HCT116 (cell line): ENCODE measurements at regions not wholly inside any gene's neighbourhood (a gene's known extent, or its start where the extent isn't known, plus 50 kb on each side); places are given as distances from the start of the nearest gene placed in this dataset.

ENCODE experiments used
- ATAC-seq: fragments of 200-7000 bp; cut with Tn5 transposase; 2 replicates; pipeline ENCODE4 v1.9.1; 2020; ENCODE audit warnings: mild to moderate bottlenecking, moderate library complexity
- BruUV-seq: library from RNA; stranded (reverse); fragments of 400-500 nt; replicated peaks from 2 replicates; lab custom pipeline; 2021; lab: Mats Ljungman, UMichigan
- CTCF ChIA-PET: fragments of 300-600 bp; sonication (Branson Sonifier 250); formaldehyde crosslinking; loops from one replicate; lab custom pipeline; 2021; ENCODE audit warnings: antibody characterized with exemption; lab: Charles Lee
- POLR2A ChIA-PET: fragments of 300-600, 350-600 bp; sonication (Branson Sonifier 250); formaldehyde crosslinking; loops from one replicate; lab custom pipeline; 2021; ENCODE audit warnings: antibody characterized with exemption; lab: Charles Lee
- RAD21 ChIA-PET, 2 experiments: fragments of 300-600 bp; sonication (Branson Sonifier 250); formaldehyde crosslinking; loops; one replicate each; lab custom pipeline; 2023; ENCODE audit warnings: low total read pairs in 2 of 2; ENCODE audit not compliant: uncharacterized antibody in 2 of 2, unreplicated experiment in 2 of 2, low non-redundant PET in 1 of 2; lab: Charles Lee
- DNase-seq: peaks from one replicate; pipeline ENCODE4 v3.0.0-alpha.2; 2010; ENCODE audit warnings: low read depth, low spot score
- H2AFZ ChIP-seq: fragments of 200-600 bp; shearing (Covaris generic), sonication (generic); 2 replicates; pipeline ENCODE4 v1.6.1; 2017; ENCODE audit warnings: low read depth, mixed run types, mixed read lengths, antibody characterized with exemption, low read length; ENCODE audit not compliant: poor library complexity, severe bottlenecking
- H3K27ac ChIP-seq: 2 replicates; pipeline ENCODE4 v1.5.1; 2012; ENCODE audit warnings: low read depth, low read length
- H3K27me3 ChIP-seq: fragments of 200-600 bp; sonication (generic); 2 replicates; pipeline ENCODE4 v1.6.1; 2016; ENCODE audit warnings: mixed run types, low read length, mixed read lengths; ENCODE audit not compliant: insufficient read depth
- H3K36me3 ChIP-seq, 2 experiments: fragments of 200-500 bp in 1 of 2; fragments of 200-600 bp in 1 of 2; sonication (Bioruptor generic) in 1 of 2; sonication (generic) in 1 of 2; 2 replicates each; pipeline versions ENCODE4 v1.5.1 to v1.6.1; 2014 to 2016; ENCODE audit warnings: low read length in 2 of 2, inconsistent platforms in 1 of 2, mixed read lengths in 1 of 2, mixed run types in 1 of 2; ENCODE audit not compliant: insufficient read depth in 2 of 2, control insufficient read depth in 1 of 2
- H3K4me1 ChIP-seq, 2 experiments: fragments of 200-600 bp in 1 of 2; sonication (generic) in 1 of 2; 2 replicates each; pipeline versions ENCODE4 v1.5.1 to v1.6.1; 2012 to 2017; ENCODE audit warnings: low read length in 2 of 2, inconsistent platforms in 1 of 2, mild to moderate bottlenecking in 1 of 2, mixed read lengths in 1 of 2, mixed run types in 1 of 2, moderate library complexity in 1 of 2; ENCODE audit not compliant: insufficient read depth in 2 of 2, control insufficient read depth in 1 of 2
- H3K4me2 ChIP-seq: fragments of 200-600 bp; sonication (generic); 2 replicates; pipeline ENCODE4 v1.6.1; 2017; ENCODE audit warnings: mixed run types, low read length, mixed read lengths
- H3K4me3 ChIP-seq, 2 experiments: fragments of 200-600 bp in 1 of 2; sonication (generic) in 1 of 2; replicated peaks in 1 of 2; 2 replicates each; pipeline ENCODE4 v1.5.1; 2011 to 2016; ENCODE audit warnings: low read length in 2 of 2, control low read depth in 1 of 2, low read depth in 1 of 2, mild to moderate bottlenecking in 1 of 2, mixed read lengths in 1 of 2, mixed run types in 1 of 2
- H3K79me2 ChIP-seq: fragments of 200-600 bp; sonication (generic); 2 replicates; pipeline ENCODE4 v1.6.1; 2017; ENCODE audit warnings: mild to moderate bottlenecking, mixed run types, low read length, moderate library complexity, mixed read lengths; ENCODE audit not compliant: insufficient read depth
- H3K9ac ChIP-seq: fragments of 200-600 bp; sonication (generic); 2 replicates; pipeline ENCODE4 v1.6.1; 2016; ENCODE audit warnings: low read length, mixed read lengths
- H3K9me2 ChIP-seq: fragments of 200-600 bp; sonication (generic), shearing (Covaris generic); 2 replicates; pipeline ENCODE4 v1.6.1; 2017; ENCODE audit warnings: mixed run types, mild to moderate bottlenecking, moderate library complexity; ENCODE audit not compliant: insufficient read depth
- H3K9me3 ChIP-seq, 2 experiments: fragments of 200-500 bp in 1 of 2; fragments of 200-600 bp in 1 of 2; sonication (Bioruptor generic) in 1 of 2; sonication (generic) in 1 of 2; 2 replicates each; pipeline ENCODE4 v1.6.1; 2014 to 2017; ENCODE audit warnings: low read length in 2 of 2, mixed read lengths in 2 of 2, inconsistent platforms in 1 of 2, low read depth in 1 of 2, mild to moderate bottlenecking in 1 of 2, mixed run types in 1 of 2, moderate library complexity in 1 of 2; ENCODE audit not compliant: control insufficient read depth in 1 of 2, insufficient read depth in 1 of 2
- H4K20me1 ChIP-seq: fragments of 200-600 bp; sonication (generic), shearing (Covaris generic); 2 replicates; pipeline ENCODE4 v1.6.1; 2017; ENCODE audit warnings: mixed run types, mild to moderate bottlenecking, moderate library complexity; ENCODE audit not compliant: insufficient read depth
- EZH2phosphoT487 ChIP-seq: fragments of 200-600 bp; IDR thresholded peaks from 2 replicates; pipeline ENCODE4 v1.6.1; 2018; ENCODE audit warnings: antibody characterized with exemption, borderline replicate concordance
- FOSL1 ChIP-seq: IDR thresholded peaks from 2 replicates; pipeline ENCODE4 v1.6.1; 2012; ENCODE audit warnings: low read depth
- JUND ChIP-seq: IDR thresholded peaks from 2 replicates; pipeline ENCODE4 v1.6.1; 2012
- POLR2A ChIP-seq: IDR thresholded peaks from 2 replicates; pipeline ENCODE4 v1.7.0; 2011; ENCODE audit warnings: borderline replicate concordance; ENCODE audit not compliant: insufficient read depth, insufficient read length; ENCODE audit errors: extremely low read depth
- POLR2AphosphoS5 ChIP-seq: IDR thresholded peaks from 2 replicates; pipeline ENCODE4 v1.6.1; 2011; ENCODE audit warnings: mild to moderate bottlenecking, low read depth, low read length, moderate library complexity
- RAD21 ChIP-seq: IDR thresholded peaks from 2 replicates; pipeline ENCODE4 v1.6.1; 2012; ENCODE audit warnings: low read depth, mild to moderate bottlenecking
- REST ChIP-seq: IDR thresholded peaks from 2 replicates; pipeline ENCODE4 v1.6.1; 2012; ENCODE audit warnings: low read depth
- SIN3A ChIP-seq: IDR thresholded peaks from 2 replicates; pipeline ENCODE4 v1.6.1; 2012; ENCODE audit warnings: low read depth
- TCF7L2 ChIP-seq: IDR thresholded peaks from 2 replicates; pipeline ENCODE4 v1.7.0; 2011; ENCODE audit warnings: borderline replicate concordance, inconsistent platforms; ENCODE audit not compliant: insufficient read depth, insufficient read length; ENCODE audit errors: extremely low read depth
- ZNF274 ChIP-seq: fragments of 200-500 bp; sonication (Bioruptor generic); IDR thresholded peaks from 2 replicates; pipeline ENCODE4 v1.6.1; 2014; ENCODE audit warnings: mild to moderate bottlenecking, low read depth, low read length, inconsistent platforms
- intact Hi-C: fragments of 100-400 bp; cut with micrococcal nuclease; formaldehyde crosslinking; loops from 2 replicates; pipeline ENCODE4 v1.10.0; 2022

DNA sequence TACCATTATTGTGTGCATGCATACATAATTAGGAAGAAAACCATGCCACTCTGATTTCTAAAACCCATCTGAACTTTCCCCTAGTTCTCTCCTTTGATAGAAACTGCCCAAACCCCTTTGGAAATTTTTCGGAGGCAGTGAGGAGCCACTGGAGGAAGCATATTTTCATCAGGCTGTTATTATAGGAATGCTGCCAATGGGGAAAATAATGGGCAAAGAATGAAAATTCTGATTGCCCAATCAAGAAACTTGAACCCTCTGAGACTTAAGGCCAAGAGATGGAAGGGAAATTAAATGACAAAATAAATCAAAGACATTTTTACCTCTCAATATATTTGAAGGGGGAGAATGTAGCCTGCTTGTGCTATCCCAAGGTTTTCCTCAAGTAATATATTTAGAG lies 376.0 kb upstream of the PDZRN3 start:
- no peak overlapping the region for H2AFZ ChIP-seq
- H3K4me1 ChIP-seq: no peaks in the 10 kb centered on the region
- no peak for TF ChIP-seq FOSL1
- no peak for TF ChIP-seq RAD21
- no peak for TF ChIP-seq TCF7L2
- no peak for TF ChIP-seq POLR2AphosphoS5
- no peak for TF ChIP-seq EZH2phosphoT487
- no peak for TF ChIP-seq JUND
- no peak for TF ChIP-seq POLR2A
- no peak for TF ChIP-seq SIN3A
- no peak for TF ChIP-seq ZNF274
- TF ChIP-seq REST: no peak
- intact Hi-C loops: no loop called here
- ChIA-PET POLR2A (no interaction called here), CTCF (no interaction called here), RAD21 (no interaction called here)
- BruUV-seq: no TSS peak
- no peaks in the 10 kb centered on the region for H3K36me3 ChIP-seq
- no peaks in the 10 kb centered on the region for H3K9me2 ChIP-seq
- no peaks in the 10 kb centered on the region for H4K20me1 ChIP-seq
- H3K79me2 ChIP-seq: no peaks in the 10 kb centered on the region
- no peak overlapping the region for H3K4me2 ChIP-seq
- H3K9ac ChIP-seq: no peak overlapping the region
- no peak overlapping the region for H3K27ac ChIP-seq
- no peaks in the 10 kb centered on the region for H3K27me3 ChIP-seq
- peaks cover 4 to 24% of the 10 kb centered on the region in 2 experiments; a peak in 2 of 4 replicates for H3K9me3 ChIP-seq
- no peak for DNase-seq
- no peak for ATAC-seq
- no peak overlapping the region for H3K4me3 ChIP-seq
